A673 (cell line): ENCODE measurements at regions not wholly inside any gene's neighbourhood (a gene's known extent, or its start where the extent isn't known, plus 50 kb on each side); places are given as distances from the start of the nearest gene placed in this dataset.

Experiments used
- EZH2 ChIP-seq: fragments of 200-600 bp; sonication (generic); IDR thresholded peaks from 2 replicates; pipeline ENCODE4 v1.6.1; 2017; ENCODE audit warnings: borderline replicate concordance, low read depth, mild to moderate bottlenecking, mixed read lengths, antibody characterized with exemption, low read length; ENCODE audit not compliant: poor library complexity, severe bottlenecking
- TF ChIP-seq, protein P1 (sequence below): fragments of 300-800, 200-600 bp; sonication (generic); conservative IDR thresholded peaks from 2 replicates; pipeline ENCODE4 v1.5.1; 2017; ENCODE audit warnings: low read depth, mild to moderate bottlenecking, antibody characterized with exemption, low read length, moderate library complexity, mixed read lengths

DNA sequence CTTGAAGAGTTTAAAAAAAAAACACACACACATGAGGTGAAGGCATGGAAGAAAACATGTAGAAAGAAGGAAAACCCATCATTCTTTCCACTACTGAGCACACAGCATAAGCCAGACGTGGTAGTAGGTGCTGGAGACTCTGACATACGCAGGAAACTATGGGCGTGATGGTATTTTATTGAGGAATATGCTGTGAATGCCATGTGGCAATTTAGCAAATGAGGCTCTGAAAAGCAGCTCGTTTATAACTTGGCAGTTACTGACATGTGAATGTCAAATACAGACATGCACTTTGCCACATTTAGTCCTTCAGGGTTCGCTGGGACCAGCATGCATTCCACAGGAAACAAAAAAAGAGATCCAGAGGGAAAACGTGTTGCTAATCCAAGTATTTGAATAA is 74.3 kb upstream of the IFNAR2 start:
- TF ChIP-seq EZH2: no peak
- TF ChIP-seq, protein P1, sequence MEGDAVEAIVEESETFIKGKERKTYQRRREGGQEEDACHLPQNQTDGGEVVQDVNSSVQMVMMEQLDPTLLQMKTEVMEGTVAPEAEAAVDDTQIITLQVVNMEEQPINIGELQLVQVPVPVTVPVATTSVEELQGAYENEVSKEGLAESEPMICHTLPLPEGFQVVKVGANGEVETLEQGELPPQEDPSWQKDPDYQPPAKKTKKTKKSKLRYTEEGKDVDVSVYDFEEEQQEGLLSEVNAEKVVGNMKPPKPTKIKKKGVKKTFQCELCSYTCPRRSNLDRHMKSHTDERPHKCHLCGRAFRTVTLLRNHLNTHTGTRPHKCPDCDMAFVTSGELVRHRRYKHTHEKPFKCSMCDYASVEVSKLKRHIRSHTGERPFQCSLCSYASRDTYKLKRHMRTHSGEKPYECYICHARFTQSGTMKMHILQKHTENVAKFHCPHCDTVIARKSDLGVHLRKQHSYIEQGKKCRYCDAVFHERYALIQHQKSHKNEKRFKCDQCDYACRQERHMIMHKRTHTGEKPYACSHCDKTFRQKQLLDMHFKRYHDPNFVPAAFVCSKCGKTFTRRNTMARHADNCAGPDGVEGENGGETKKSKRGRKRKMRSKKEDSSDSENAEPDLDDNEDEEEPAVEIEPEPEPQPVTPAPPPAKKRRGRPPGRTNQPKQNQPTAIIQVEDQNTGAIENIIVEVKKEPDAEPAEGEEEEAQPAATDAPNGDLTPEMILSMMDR: no peak
